GM19239 (cell line): ENCODE measurements at regions not wholly inside any gene's neighbourhood (a gene's known extent, or its start where the extent isn't known, plus 50 kb on each side); places are given as distances from the start of the nearest gene placed in this dataset.
A peak's percentile ranks its signal among the peaks of the same experiment; 100 is the strongest.

Experiments used
- DNase-seq: peaks from one replicate; pipeline ENCODE4 v3.0.0; 2011; ENCODE audit warnings: low spot score; ENCODE audit not compliant: insufficient read length
- FAIRE-seq: peaks from 2 replicates; lab custom pipeline; 2011; peaks lifted over from hg19 to GRCh38; lab: Jason Lieb, UNC

DNA sequence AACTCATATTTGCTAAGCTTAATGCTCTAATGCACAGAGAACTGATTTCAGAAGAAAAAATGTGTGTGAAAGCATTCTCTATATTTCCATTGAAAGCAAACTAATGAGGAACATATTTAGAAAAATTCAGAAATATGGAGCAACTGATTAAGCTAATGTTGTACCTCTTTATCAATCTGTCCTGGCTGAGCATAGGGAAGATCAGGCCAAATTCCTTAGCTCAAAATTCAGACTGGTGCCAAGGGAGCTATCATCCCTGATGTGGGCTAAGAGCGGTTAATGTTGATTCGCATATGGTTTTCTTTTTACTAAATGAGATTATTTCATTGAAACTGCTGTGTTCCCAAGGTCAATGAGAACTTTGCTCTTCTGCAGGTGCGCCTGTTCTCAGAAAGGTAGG, 93.9 kb upstream of the HS3ST5 start:
- no peak for FAIRE-seq
- no peak for DNase-seq

DNA sequence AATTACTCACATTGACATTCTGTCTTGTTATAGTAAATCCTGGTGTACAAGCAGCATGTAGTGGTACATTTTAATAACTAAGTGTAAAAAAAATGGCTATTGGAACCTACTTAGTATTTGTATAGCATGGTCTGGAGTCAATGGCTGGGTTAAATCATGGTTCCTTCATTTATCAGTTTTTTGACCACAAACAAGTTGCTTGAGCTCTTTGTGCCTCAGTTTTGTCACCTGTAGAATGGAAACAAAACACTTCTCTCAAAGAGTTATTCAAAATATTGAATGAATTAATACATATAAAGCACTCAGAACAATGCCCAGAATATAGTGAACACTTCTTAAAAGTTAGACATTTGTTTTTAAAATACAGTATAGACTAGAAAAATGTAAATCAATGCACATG, 93.2 kb upstream of the HS3ST5 start:
- FAIRE-seq (no peak), DNase-seq (no peak)

DNA sequence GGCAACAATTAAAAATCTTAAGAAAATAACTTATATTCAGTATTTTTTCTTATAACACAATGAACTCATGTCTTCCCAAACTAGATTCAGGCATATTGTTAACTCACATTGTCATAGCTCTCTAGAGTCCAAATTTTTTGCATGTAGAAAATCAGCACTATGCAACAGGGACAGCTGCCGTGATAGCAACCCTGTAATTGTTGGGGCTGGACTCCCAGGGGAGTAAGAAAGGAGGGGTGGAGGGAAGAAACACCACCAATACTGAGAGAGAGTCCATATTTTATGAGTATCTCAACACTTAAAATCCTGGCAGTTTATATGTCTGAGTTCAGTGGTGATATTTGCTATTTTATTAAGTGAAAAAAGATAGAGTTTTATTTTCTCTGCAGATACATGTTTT, 89.6 kb upstream of the HS3ST5 start:
- DNase-seq: no peak

GRCh38 chr6:114431641-114432040, 88.8 kb upstream of the HS3ST5 start:
- DNase-seq (no peak), FAIRE-seq (no peak)

More for the DNA sequence above, 89.6 kb upstream of the HS3ST5 start:
- FAIRE-seq: no peak

- FAIRE-seq (no peak), DNase-seq (no peak)
Measured at GRCh38 chr6:114430534-114431124, 87.8 kb upstream of the HS3ST5 start.

DNA sequence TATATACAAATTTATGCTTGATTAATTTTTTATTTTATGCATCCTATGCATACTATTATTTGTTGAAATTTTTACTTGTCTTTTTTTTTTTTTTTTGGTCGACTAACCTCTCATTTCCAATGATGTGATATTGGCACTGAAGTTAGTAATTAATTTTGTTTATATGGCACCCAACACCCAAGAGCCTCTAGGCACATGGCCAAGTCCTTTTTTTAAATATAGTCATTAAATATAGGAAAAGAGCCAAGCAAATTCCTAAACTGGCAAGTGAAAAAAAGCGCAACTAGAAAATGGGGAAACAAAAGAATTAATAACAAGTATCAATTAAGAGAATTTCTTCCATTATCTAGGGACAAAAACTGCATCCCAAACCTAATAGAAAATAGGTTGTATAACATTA, 85.5 kb upstream of the HS3ST5 start:
- DNase-seq (no peak), FAIRE-seq (no peak)

DNA sequence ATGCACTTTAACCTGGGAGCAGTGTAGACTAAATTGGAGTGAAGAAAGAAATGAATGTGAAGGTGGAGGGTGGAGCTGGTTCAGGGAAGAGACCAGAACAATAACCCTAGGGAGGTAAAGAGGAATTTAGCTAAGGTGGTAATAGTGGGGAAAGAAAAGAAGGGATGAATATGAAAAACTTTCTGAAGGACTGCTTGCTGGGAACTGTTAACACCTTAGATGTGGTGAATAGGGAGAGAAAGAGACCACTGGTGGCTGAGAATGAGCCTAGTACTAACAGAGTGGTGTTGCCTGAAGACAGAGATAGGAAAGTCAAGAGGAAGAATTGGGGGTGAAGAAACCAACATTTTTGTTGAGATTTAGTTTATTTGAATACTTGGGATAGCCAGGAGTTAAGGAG, 78.4 kb upstream of the HS3ST5 start:
- DNase-seq (no peak), FAIRE-seq (peak; percentile 62)

DNA sequence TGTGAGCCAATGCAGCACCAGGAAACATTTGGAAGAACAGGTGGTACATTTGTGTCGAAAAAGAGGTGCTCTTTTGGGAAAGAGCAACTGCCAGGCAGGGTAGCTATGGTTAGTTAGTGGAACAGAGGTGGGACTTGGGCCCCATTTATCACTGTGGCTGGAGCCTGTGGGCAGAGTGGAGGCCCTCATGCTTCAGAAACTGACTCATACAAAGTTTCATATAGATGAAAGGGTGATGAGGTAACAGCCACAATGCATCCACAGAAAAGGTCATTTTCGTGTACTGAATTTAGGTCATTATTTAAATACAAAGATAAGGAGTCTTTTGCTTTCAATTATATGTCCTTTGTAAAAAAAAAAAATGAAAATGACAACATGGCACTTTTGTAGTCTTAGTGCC, 76.4 kb upstream of the HS3ST5 start:
- DNase-seq (no peak), FAIRE-seq (no peak)

DNA sequence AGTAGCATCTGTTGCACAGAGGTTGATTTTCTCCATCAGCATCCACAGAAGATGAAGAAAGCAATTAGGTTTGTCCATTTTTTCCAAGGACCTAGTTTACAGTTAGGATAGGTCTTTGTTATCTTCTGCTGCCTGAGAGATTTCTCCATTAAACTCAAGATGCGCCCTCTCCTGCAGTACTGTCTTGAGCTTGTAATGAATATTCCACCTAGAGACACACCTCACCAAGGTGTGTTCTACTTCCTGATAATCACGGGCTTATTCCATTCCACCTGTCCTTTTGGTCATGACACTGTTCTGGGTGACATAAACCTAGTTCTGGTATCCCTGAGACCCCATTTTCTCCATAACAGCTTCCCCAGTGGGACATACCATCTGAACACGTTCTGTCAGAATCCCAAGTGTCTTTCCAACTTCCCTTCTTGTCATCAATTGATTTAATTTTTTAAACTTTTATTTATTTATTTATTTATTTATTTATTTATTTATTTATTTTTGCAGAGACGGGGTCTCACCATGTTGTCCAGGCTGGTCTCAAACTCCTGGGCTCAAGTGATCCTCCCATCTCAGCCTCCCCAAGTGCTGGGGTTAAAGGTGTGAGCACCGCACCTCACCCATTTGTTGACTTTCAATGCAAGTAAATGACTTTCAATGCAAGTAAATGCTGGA, 75.6 kb upstream of the HS3ST5 start:
- DNase-seq (no peak), FAIRE-seq (no peak)

DNA sequence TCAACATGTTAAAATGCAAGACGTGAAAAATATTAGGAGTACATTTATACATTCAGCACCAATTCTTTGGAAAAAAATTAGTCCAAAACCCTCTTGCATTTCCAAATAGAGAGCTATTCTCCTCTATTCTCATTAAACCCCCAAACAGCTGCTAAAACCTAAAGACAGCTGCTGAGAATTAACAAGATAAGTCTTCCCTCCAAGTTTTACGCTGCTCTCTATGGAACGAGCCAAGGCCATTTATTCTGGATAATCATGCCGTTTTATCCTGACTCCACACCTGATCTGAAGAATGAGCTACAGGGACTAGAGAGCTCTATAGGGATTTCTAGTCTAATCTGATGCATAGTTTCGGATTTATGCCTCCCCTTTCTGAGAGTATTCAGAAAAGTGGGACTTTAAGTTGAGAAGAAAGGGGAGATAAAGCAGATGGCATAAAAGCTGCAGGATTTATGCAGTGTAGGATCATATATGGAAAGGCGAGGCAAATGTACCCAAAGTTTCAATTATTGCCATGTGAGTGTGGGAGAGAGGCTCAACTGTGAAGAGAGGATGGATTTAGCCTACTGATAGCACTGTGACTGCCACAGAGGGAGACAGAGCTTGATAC, 64.7 kb upstream of the HS3ST5 start:
- no peak for FAIRE-seq
- DNase-seq: no peak

DNA sequence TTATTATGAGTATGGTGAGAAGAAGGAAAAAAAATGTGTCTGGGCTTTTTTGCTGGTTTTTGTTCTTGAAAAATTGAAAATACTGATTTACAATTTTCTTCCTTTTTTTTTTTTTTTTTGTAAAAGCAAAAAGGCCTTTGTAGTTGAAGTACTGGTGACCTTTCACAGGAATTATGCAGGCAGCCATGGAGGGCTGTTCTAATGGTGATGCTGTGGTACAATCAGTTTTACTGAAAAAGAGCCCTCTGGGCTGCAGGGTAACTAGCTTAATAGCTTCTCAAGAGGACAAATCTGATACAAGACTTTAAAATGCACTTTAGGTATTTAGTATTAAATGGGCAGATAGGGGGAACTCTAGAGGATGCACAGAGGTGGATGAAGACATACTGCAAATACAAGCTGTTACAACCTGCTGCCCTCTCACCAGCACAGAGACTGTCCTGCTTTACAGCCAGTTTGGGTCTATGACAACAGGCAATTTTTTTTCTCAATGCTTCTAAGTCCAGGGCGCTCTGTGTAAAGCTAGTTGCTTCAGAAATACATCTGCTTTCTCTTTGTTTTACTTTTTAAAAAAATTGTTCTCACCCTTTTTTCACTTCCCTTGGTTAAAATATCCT, 61.6 kb upstream of the HS3ST5 start:
- no peak for DNase-seq
- no peak for FAIRE-seq

DNA sequence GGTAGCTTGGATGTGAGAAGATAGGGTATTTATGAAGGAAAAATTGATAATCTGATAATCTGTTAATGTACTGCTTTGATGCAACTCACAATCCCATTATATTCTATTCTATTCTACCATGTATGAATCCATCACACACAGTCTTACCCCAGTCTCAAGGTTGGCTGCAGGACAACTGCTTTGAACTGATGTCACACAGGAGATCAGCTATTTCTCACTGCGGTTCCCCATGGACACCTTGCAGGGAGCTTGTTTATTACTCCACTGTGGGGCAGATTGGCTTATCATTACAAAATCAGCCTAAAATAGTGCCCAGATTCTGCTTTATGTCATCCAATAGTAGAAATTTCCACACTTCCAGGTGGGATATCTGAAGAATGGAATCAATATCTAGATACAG, 61.0 kb upstream of the HS3ST5 start:
- FAIRE-seq (no peak), DNase-seq (no peak)

GRCh38 chr6:114398481-114398880, 55.7 kb upstream of the HS3ST5 start:
- FAIRE-seq (no peak), DNase-seq (no peak)
